ENCODE measurements at regions not wholly inside any gene's neighbourhood (a gene's known extent, or its start where the extent isn't known, plus 50 kb on each side); places are given as distances from the start of the nearest gene placed in this dataset.

DNA sequence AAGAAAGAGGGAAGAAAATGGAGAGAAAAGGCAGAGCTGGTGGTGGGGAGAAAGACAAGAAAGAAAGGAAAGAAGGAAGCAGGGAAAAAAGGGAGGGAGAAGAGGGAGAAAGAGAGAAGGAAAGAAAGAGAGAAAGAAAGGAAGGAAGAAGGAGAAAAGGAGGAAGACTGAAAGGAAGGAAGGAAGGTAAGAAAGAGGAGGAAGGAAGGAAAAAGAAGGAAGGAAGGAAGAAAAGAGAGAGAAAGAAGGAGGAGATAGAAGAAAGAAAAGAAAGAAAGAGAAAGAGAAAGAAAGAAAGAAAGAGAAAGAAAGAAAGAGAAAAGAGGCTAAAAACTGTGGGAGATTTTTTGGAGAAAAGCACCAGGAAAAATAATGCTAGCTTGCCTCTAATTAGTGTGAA is 561.4 kb upstream of the GOT2 start:
- BruUV-seq (replicated peaks), result no TSS peak
- H3K4me1 ChIP-seq (ENCODE audit: insufficient read depth, low read length), result no peaks in the 10 kb centered on the region
- no peaks in the 10 kb centered on the region for H4K20me1 ChIP-seq (ENCODE audit: insufficient read depth, low read length)
- ATAC-seq, result no peak
- no peak for FAIRE-seq
- H3K27me3 ChIP-seq (ENCODE audit: control insufficient read depth in 1 of 2, insufficient read depth in 2 of 2, low read length in 2 of 2), result no peaks in the 10 kb centered on the region
- no peak for DNase-seq (ENCODE audit: low spot score)
- no peak overlapping the region for H3K4me3 ChIP-seq (replicated peaks in 1 of 3; ENCODE audit: insufficient read depth in 1 of 3, low read depth in 2 of 3, low read length in 3 of 3)
- no peak overlapping the region for H3K27ac ChIP-seq (ENCODE audit: extremely low read length, insufficient read depth, low read length)
- CTCF ChIA-PET (ENCODE audit: low intra/inter-chr PET ratio, low total read pairs), result no interaction called here
- H3K4me2 ChIP-seq (ENCODE audit: low read depth, low read length), result no peak overlapping the region
- POLR2A ChIA-PET, result no interaction called here
- H3K9ac ChIP-seq (ENCODE audit: insufficient read depth, low read depth, low read length), result no peak overlapping the region
- H2AFZ ChIP-seq (ENCODE audit: low read length), result no peak overlapping the region
- TF ChIP-seq NONO (IDR thresholded peaks at IDR 0.05) (peak; percentile 68; the same call in 1 of the 2 replicates), NONO (CRISPR knock-in tag; conservative IDR thresholded peaks at IDR 0.05) (no peak), PHB2 (IDR thresholded peaks at IDR 0.05; ENCODE audit: partially characterized antibody) (peak; percentile 67), ZNF256 (CRISPR knock-in tag; conservative IDR thresholded peaks at IDR 0.05) (no peak), POLR2AphosphoS2 (IDR thresholded peaks at IDR 0.05; ENCODE audit: low read depth, low read length) (no peak), ETV5 (CRISPR knock-in tag; IDR thresholded peaks at IDR 0.05; ENCODE audit: borderline replicate concordance) (no peak), ZNF678 (CRISPR knock-in tag; IDR thresholded peaks at IDR 0.05) (no peak), PLRG1 (conservative IDR thresholded peaks at IDR 0.05) (peak; percentile 91; the same call in 1 of the 2 replicates), FOSL1 (CRISPR knock-in tag; IDR thresholded peaks at IDR 0.05; ENCODE audit: borderline replicate concordance) (no peak), MZF1 (CRISPR knock-in tag; IDR thresholded peaks at IDR 0.05; ENCODE audit: borderline replicate concordance) (no peak), ATF7 (IDR thresholded peaks at IDR 0.05) (no peak), ATF7 (CRISPR knock-in tag; IDR thresholded peaks at IDR 0.05) (no peak), MEIS2 (CRISPR knock-in tag; IDR thresholded peaks at IDR 0.05) (no peak), SKI (IDR thresholded peaks at IDR 0.05; ENCODE audit: partially characterized antibody) (no peak), NBN (conservative IDR thresholded peaks at IDR 0.05) (peak; percentile 82; the same call in 1 of the 2 replicates), SOX6 (IDR thresholded peaks at IDR 0.05) (peak; percentile 72; the same call in 1 of the 2 replicates), SOX6 (CRISPR knock-in tag; IDR thresholded peaks at IDR 0.05) (no peak), ZBTB38 (CRISPR knock-in tag; IDR thresholded peaks at IDR 0.05) (no peak), SPEN (CRISPR knock-in tag; IDR thresholded peaks at IDR 0.05; ENCODE audit: low read depth) (no peak), ZNF260 (CRISPR knock-in tag; IDR thresholded peaks at IDR 0.05; ENCODE audit: borderline replicate concordance, low read depth) (no peak), ZNF562 (CRISPR knock-in tag; IDR thresholded peaks at IDR 0.05; ENCODE audit: borderline replicate concordance) (no peak), ARNT (IDR thresholded peaks at IDR 0.05) (0 out of 2 replicates have a peak, but pooled peaks have one; percentile 63), MTF1 (CRISPR knock-in tag; IDR thresholded peaks at IDR 0.05) (no peak), ZNF282 (IDR thresholded peaks at IDR 0.05; ENCODE audit: partially characterized antibody) (peak; percentile 22)
- TF ChIP-seq, protein P1, sequence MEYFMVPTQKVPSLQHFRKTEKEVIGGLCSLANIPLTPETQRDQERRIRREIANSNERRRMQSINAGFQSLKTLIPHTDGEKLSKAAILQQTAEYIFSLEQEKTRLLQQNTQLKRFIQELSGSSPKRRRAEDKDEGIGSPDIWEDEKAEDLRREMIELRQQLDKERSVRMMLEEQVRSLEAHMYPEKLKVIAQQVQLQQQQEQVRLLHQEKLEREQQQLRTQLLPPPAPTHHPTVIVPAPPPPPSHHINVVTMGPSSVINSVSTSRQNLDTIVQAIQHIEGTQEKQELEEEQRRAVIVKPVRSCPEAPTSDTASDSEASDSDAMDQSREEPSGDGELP (IDR thresholded peaks at IDR 0.05; ENCODE audit: borderline replicate concordance, low read depth), result no peak
- TF ChIP-seq, protein P2, sequence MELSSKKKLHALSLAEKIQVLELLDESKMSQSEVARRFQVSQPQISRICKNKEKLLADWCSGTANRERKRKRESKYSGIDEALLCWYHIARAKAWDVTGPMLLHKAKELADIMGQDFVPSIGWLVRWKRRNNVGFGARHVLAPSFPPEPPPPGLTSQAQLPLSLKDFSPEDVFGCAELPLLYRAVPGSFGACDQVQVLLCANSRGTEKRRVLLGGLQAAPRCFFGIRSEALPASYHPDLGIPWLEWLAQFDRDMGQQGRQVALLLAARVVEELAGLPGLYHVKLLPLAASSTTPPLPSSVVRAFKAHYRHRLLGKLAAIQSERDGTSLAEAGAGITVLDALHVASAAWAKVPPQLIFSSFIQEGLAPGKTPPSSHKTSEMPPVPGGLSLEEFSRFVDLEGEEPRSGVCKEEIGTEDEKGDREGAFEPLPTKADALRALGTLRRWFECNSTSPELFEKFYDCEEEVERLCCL (CRISPR knock-in tag; IDR thresholded peaks at IDR 0.05; ENCODE audit: borderline replicate concordance), result no peak
- TF ChIP-seq, protein P3, sequence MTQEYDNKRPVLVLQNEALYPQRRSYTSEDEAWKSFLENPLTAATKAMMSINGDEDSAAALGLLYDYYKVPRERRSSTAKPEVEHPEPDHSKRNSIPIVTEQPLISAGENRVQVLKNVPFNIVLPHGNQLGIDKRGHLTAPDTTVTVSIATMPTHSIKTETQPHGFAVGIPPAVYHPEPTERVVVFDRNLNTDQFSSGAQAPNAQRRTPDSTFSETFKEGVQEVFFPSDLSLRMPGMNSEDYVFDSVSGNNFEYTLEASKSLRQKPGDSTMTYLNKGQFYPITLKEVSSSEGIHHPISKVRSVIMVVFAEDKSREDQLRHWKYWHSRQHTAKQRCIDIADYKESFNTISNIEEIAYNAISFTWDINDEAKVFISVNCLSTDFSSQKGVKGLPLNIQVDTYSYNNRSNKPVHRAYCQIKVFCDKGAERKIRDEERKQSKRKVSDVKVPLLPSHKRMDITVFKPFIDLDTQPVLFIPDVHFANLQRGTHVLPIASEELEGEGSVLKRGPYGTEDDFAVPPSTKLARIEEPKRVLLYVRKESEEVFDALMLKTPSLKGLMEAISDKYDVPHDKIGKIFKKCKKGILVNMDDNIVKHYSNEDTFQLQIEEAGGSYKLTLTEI (CRISPR knock-in tag; conservative IDR thresholded peaks at IDR 0.05), result no peak
- in situ Hi-C loops (cut with HindIII; ENCODE audit: extremely low pct_ligation_motif_present, low pct_unique_long_range_greater_than_20kb), result no loop called here
- H3K79me2 ChIP-seq (ENCODE audit: insufficient read depth, low read length), result no peaks in the 10 kb centered on the region
- H3K9me3 ChIP-seq (ENCODE audit: low read length), result no peaks in the 10 kb centered on the region
- H3K36me3 ChIP-seq (replicated peaks in 1 of 2; ENCODE audit: control insufficient read depth in 1 of 2, insufficient read depth in 2 of 2, low read length in 2 of 2), result no peaks in the 10 kb centered on the region
- intact Hi-C loops (cut with micrococcal nuclease; ENCODE audit: unreplicated experiment), result no loop called here

Measured in HepG2 (cell line).